Caco-2 (cell line): ENCODE measurements at regions not wholly inside any gene's neighbourhood (a gene's known extent, or its start where the extent isn't known, plus 50 kb on each side); places are given as distances from the start of the nearest gene placed in this dataset.

Experiments used
- BruUV-seq: library from RNA; stranded (reverse); fragments of 400-500 nt; replicated peaks from 2 replicates; lab custom pipeline; 2021; lab: Mats Ljungman, UMichigan
- CTCF ChIA-PET: fragments of 300-600 bp; sonication (Branson Sonifier 250); formaldehyde crosslinking; loops from one replicate; lab custom pipeline; 2022; ENCODE audit warnings: antibody characterized with exemption; lab: Charles Lee
- POLR2A ChIA-PET: fragments of 300-600 bp; sonication (Branson Sonifier 250); formaldehyde crosslinking; loops from one replicate; lab custom pipeline; 2022; ENCODE audit warnings: antibody characterized with exemption; lab: Charles Lee
- DNase-seq, 2 experiments: peaks; one replicate each; pipeline versions ENCODE4 v3.0.0 to v3.0.0-alpha.2; 2020 to 2022
- H3K27me3 ChIP-seq: replicated peaks from 2 replicates; pipeline ENCODE4 v1.6.0; 2011; ENCODE audit warnings: low read length; ENCODE audit not compliant: control insufficient read depth, insufficient read depth
- H3K36me3 ChIP-seq: 2 replicates; pipeline ENCODE4 v1.5.1; 2011; ENCODE audit warnings: low read length; ENCODE audit not compliant: control insufficient read depth, insufficient read depth
- H3K4me1 ChIP-seq: fragments of 250-450 bp; sonication (Bioruptor Pico); 2 replicates; pipeline ENCODE4 v1.5.1; 2020; ENCODE audit warnings: mild to moderate bottlenecking
- H3K4me3 ChIP-seq: 2 replicates; pipeline ENCODE4 v1.5.1; 2011; ENCODE audit warnings: low read depth, mild to moderate bottlenecking, control low read depth, low read length
- H3K9me3 ChIP-seq: fragments of 250-450 bp; sonication (Bioruptor Pico); 2 replicates; pipeline ENCODE4 v1.5.1; 2020; ENCODE audit warnings: mild to moderate bottlenecking, moderate library complexity
- H3K27ac Mint-ChIP-seq: one replicate; pipeline ENCODE4 v1.8.0; 2022; ENCODE audit warnings: mixed read lengths; ENCODE audit not compliant: unreplicated experiment
- H3K27me3 Mint-ChIP-seq: one replicate; pipeline ENCODE4 v1.8.0; 2022; ENCODE audit warnings: mixed read lengths; ENCODE audit not compliant: insufficient read depth, unreplicated experiment
- H3K36me3 Mint-ChIP-seq: one replicate; pipeline ENCODE4 v1.8.0; 2022; ENCODE audit warnings: mild to moderate bottlenecking, mixed read lengths; ENCODE audit not compliant: insufficient read depth, unreplicated experiment
- H3K4me1 Mint-ChIP-seq: one replicate; pipeline ENCODE4 v1.8.0; 2022; ENCODE audit warnings: low read depth, mixed read lengths; ENCODE audit not compliant: unreplicated experiment
- H3K4me3 Mint-ChIP-seq: one replicate; pipeline ENCODE4 v1.8.0; 2022; ENCODE audit warnings: mild to moderate bottlenecking, moderate library complexity, mixed read lengths; ENCODE audit not compliant: unreplicated experiment
- H3K9me3 Mint-ChIP-seq: one replicate; pipeline ENCODE4 v1.8.0; 2022; ENCODE audit warnings: mixed read lengths; ENCODE audit not compliant: unreplicated experiment
- intact Hi-C: fragments of 100-400 bp; cut with micrococcal nuclease; formaldehyde crosslinking; loops from one replicate; pipeline ENCODE4 v1.10.0; 2022; ENCODE audit not compliant: unreplicated experiment
- TF ChIP-seq, protein P1 (sequence below), 2 experiments: fragments of 200-600 bp in 1 of 2; IDR thresholded peaks; 1 replicate in 1 of 2; 2 replicates in 1 of 2; pipeline versions ENCODE4 v1.5.1 to v1.8.0; 2011 to 2022; ENCODE audit warnings: antibody characterized with exemption in 1 of 2, control low read depth in 1 of 2, inconsistent platforms in 1 of 2, low read depth in 1 of 2, low read length in 1 of 2, mild to moderate bottlenecking in 1 of 2, moderate library complexity in 1 of 2; ENCODE audit not compliant: insufficient read depth in 1 of 2, severe bottlenecking in 1 of 2, unreplicated experiment in 1 of 2

GRCh38 chr14:53380052-53380866, 227.1 kb upstream of the DDHD1 start:
- no peak for DNase-seq
- H3K27me3 ChIP-seq = no peaks in the 10 kb centered on the region
- ChIA-PET CTCF (no interaction called here), POLR2A (no interaction called here)
- H3K4me3 ChIP-seq = no peak overlapping the region
- BruUV-seq = no TSS peak
- Mint-ChIP-seq H3K4me1 (peaks cover 4% of the 10 kb centered on the region), H3K27ac (no peak overlapping the region), H3K9me3 (no peaks in the 10 kb centered on the region), H3K36me3 (no peaks in the 10 kb centered on the region), H3K27me3 (peaks cover 4% of the 10 kb centered on the region), H3K4me3 (no peak overlapping the region)
- no peaks in the 10 kb centered on the region for H3K36me3 ChIP-seq
- H3K4me1 ChIP-seq = no peaks in the 10 kb centered on the region
- intact Hi-C loops = no loop called here
- TF ChIP-seq, protein P1, sequence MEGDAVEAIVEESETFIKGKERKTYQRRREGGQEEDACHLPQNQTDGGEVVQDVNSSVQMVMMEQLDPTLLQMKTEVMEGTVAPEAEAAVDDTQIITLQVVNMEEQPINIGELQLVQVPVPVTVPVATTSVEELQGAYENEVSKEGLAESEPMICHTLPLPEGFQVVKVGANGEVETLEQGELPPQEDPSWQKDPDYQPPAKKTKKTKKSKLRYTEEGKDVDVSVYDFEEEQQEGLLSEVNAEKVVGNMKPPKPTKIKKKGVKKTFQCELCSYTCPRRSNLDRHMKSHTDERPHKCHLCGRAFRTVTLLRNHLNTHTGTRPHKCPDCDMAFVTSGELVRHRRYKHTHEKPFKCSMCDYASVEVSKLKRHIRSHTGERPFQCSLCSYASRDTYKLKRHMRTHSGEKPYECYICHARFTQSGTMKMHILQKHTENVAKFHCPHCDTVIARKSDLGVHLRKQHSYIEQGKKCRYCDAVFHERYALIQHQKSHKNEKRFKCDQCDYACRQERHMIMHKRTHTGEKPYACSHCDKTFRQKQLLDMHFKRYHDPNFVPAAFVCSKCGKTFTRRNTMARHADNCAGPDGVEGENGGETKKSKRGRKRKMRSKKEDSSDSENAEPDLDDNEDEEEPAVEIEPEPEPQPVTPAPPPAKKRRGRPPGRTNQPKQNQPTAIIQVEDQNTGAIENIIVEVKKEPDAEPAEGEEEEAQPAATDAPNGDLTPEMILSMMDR (IDR thresholded peaks at IDR 0.05; ENCODE audit: insufficient read depth in 1 of 2, low read depth in 1 of 2, low read length in 1 of 2, severe bottlenecking in 1 of 2, unreplicated experiment in 1 of 2) = no peak
- H3K9me3 ChIP-seq = no peaks in the 10 kb centered on the region

GRCh38 chr14:53378142-53378541, 225.0 kb upstream of the DDHD1 start:
- H3K36me3 ChIP-seq = no peaks in the 10 kb centered on the region
- no peaks in the 10 kb centered on the region for H3K36me3 Mint-ChIP-seq

GRCh38 chr14:53376064-53376463, 222.9 kb upstream of the DDHD1 start:
- TF ChIP-seq, protein P1 (IDR thresholded peaks at IDR 0.05; ENCODE audit: insufficient read depth in 1 of 2, low read depth in 1 of 2, low read length in 1 of 2, severe bottlenecking in 1 of 2, unreplicated experiment in 1 of 2) = no peak
- H3K27me3 Mint-ChIP-seq = peaks cover 4% of the 10 kb centered on the region
- ChIA-PET POLR2A (no interaction called here), CTCF (no interaction called here)
- H3K36me3 Mint-ChIP-seq = no peaks in the 10 kb centered on the region
- no TSS peak for BruUV-seq
- H3K4me1 Mint-ChIP-seq = no peaks in the 10 kb centered on the region
- H3K27me3 ChIP-seq = no peaks in the 10 kb centered on the region
- H3K4me1 ChIP-seq = no peaks in the 10 kb centered on the region
- no peaks in the 10 kb centered on the region for H3K9me3 Mint-ChIP-seq
- intact Hi-C loops = no loop called here
- no peak for DNase-seq
- no peak overlapping the region for H3K27ac Mint-ChIP-seq
- no peak overlapping the region for H3K4me3 ChIP-seq
- no peaks in the 10 kb centered on the region for H3K9me3 ChIP-seq
- no peak overlapping the region for H3K4me3 Mint-ChIP-seq
- no peaks in the 10 kb centered on the region for H3K36me3 ChIP-seq

More at GRCh38 chr14:53378142-53378541, 225.0 kb upstream of the DDHD1 start:
- Mint-ChIP-seq H3K9me3 (no peaks in the 10 kb centered on the region), H3K27me3 (peaks cover 4% of the 10 kb centered on the region), H3K4me3 (no peak overlapping the region), H3K27ac (no peak overlapping the region), H3K4me1 (peaks cover 4% of the 10 kb centered on the region)
- POLR2A ChIA-PET = no interaction called here
- Histone ChIP-seq H3K4me3 (no peak overlapping the region), H3K9me3 (no peaks in the 10 kb centered on the region), H3K4me1 (no peaks in the 10 kb centered on the region), H3K27me3 (no peaks in the 10 kb centered on the region)
- TF ChIP-seq, protein P1 (IDR thresholded peaks at IDR 0.05; ENCODE audit: insufficient read depth in 1 of 2, low read depth in 1 of 2, low read length in 1 of 2, severe bottlenecking in 1 of 2, unreplicated experiment in 1 of 2) = no peak
- BruUV-seq = no TSS peak
- intact Hi-C loops = no loop called here
- DNase-seq = no peak
- CTCF ChIA-PET = no interaction called here
